DOHH2 (cell line): ENCODE measurements at regions not wholly inside any gene's neighbourhood (a gene's known extent, or its start where the extent isn't known, plus 50 kb on each side); places are given as distances from the start of the nearest gene placed in this dataset.

Source experiments
- EZH2phosphoT487 ChIP-seq: fragments of 200-600 bp; sonication (generic); IDR thresholded peaks from 2 replicates; pipeline ENCODE4 v1.6.1; 2017; ENCODE audit warnings: borderline replicate concordance, mild to moderate bottlenecking, antibody characterized with exemption, low read length, moderate library complexity, mixed read lengths
- TF ChIP-seq, protein P1 (sequence below): fragments of 200-600 bp; sonication (generic); IDR thresholded peaks from one replicate; pipeline ENCODE4 v1.5.1; 2014; ENCODE audit warnings: antibody characterized with exemption, mild to moderate bottlenecking, low read depth, low read length; ENCODE audit not compliant: poor library complexity, severe bottlenecking

DNA sequence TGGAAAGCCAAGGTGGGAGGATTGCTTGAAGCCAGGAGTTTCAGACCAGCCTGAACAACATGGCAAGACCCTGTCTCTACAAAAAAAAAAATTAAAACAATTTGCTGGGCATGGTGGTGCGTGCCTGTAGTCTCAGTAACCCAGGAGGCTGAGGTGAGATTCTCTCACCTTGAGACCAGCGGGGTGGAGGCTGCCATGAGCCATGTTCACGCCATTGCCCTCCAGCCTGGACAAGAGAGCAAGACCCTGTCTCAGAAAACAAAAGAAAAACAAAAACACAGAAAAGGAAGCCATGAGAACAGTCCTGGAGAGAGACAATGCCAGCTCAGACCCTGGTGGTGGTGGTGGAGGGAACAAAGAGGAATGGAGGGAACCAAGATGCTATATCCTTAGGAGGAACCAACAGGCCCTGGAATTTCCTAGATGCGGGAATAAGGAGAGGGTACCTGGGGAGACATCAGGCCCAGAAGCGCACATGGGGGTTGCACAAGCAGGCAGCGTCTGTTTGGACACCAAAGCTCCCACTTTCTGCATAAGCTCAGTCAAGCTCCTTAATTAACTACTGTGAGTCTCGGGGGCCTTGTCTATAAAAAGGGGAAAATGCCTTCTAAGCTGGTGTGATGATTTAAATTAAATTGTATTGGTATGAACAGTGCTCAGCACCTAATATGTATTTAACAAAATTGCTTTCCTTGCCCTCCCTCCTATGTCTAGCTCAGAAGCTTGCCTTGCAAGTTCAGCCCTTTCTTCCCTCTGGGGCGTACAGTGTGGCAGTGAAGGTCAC lies 143.8 kb downstream of the CCT6B start:
- TF ChIP-seq, protein P1, sequence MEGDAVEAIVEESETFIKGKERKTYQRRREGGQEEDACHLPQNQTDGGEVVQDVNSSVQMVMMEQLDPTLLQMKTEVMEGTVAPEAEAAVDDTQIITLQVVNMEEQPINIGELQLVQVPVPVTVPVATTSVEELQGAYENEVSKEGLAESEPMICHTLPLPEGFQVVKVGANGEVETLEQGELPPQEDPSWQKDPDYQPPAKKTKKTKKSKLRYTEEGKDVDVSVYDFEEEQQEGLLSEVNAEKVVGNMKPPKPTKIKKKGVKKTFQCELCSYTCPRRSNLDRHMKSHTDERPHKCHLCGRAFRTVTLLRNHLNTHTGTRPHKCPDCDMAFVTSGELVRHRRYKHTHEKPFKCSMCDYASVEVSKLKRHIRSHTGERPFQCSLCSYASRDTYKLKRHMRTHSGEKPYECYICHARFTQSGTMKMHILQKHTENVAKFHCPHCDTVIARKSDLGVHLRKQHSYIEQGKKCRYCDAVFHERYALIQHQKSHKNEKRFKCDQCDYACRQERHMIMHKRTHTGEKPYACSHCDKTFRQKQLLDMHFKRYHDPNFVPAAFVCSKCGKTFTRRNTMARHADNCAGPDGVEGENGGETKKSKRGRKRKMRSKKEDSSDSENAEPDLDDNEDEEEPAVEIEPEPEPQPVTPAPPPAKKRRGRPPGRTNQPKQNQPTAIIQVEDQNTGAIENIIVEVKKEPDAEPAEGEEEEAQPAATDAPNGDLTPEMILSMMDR, result no peak
- TF ChIP-seq EZH2phosphoT487, result no peak
